Suprapubic skin (tissue), 3 donors: ENCODE measurements at regions not wholly inside any gene's neighbourhood (a gene's known extent, or its start where the extent isn't known, plus 50 kb on each side); places are given as distances from the start of the nearest gene placed in this dataset.

Source experiments
- POLR2A ChIP-seq, 2 donors: fragments of 450-650 bp; IDR thresholded peaks; one replicate each; pipeline ENCODE4 v1.6.1; 2017; ENCODE audit warnings: antibody characterized with exemption in 2 of 2, mild to moderate bottlenecking in 2 of 2, moderate library complexity in 2 of 2
- TF ChIP-seq, protein P1 (sequence below), 2 donors: fragments of 200-600 bp in 1 of 2; fragments of 450-650 bp in 1 of 2; sonication (generic) in 1 of 2; IDR thresholded peaks; one replicate each; pipeline ENCODE4 v1.5.1; 2016 to 2019; ENCODE audit warnings: antibody characterized with exemption in 2 of 2, mild to moderate bottlenecking in 1 of 2, moderate library complexity in 1 of 2

DNA sequence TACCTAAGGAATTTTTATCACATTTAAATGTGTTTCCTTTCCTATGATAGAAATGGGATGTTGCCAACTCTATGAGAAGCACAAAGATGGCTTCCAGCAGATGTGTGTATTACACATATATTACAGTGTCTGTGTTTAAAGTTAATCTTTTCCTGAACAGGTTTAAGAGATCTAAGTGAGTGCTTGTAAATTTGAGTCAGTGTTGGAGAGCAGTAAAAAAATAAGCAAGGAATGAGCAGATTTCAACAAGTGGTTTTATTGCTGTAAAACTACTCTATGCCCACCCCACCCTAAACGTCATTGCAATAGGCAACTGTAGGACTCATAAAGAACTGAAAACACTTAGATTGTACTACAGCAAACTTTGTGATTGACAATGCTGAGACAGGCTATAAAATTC is 248.7 kb downstream of the KLF5 start:
- TF ChIP-seq, protein P1, sequence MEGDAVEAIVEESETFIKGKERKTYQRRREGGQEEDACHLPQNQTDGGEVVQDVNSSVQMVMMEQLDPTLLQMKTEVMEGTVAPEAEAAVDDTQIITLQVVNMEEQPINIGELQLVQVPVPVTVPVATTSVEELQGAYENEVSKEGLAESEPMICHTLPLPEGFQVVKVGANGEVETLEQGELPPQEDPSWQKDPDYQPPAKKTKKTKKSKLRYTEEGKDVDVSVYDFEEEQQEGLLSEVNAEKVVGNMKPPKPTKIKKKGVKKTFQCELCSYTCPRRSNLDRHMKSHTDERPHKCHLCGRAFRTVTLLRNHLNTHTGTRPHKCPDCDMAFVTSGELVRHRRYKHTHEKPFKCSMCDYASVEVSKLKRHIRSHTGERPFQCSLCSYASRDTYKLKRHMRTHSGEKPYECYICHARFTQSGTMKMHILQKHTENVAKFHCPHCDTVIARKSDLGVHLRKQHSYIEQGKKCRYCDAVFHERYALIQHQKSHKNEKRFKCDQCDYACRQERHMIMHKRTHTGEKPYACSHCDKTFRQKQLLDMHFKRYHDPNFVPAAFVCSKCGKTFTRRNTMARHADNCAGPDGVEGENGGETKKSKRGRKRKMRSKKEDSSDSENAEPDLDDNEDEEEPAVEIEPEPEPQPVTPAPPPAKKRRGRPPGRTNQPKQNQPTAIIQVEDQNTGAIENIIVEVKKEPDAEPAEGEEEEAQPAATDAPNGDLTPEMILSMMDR (IDR thresholded peaks at IDR 0.05): no peak
- TF ChIP-seq POLR2A (IDR thresholded peaks at IDR 0.05): no peak
